ENCODE measurements at regions not wholly inside any gene's neighbourhood (a gene's known extent, or its start where the extent isn't known, plus 50 kb on each side); places are given as distances from the start of the nearest gene placed in this dataset.

- no peak for DNase-seq
- Mint-ChIP-seq H3K27ac (no peak overlapping the region), H3K4me1 (ENCODE audit: low read depth) (no peaks in the 10 kb centered on the region), H3K4me3 (no peak overlapping the region), H3K36me3 (ENCODE audit: low read depth) (no peaks in the 10 kb centered on the region), H3K27me3 (ENCODE audit: low read depth) (no peaks in the 10 kb centered on the region), H3K9me3 (no peaks in the 10 kb centered on the region)
- CTCF ChIA-PET, result interaction anchor here (0.9 kb wide), 1 partner anchor 33 kb away, joined by 3 read pairs; no protein-coding TSS in a partner anchor
- intact Hi-C loops (cut with micrococcal nuclease), result no loop called here
These were observed 71.7 kb upstream of the ZNRF2 start for GRCh38 chr7:30212701-30213111.

GRCh38 chr7:30213637-30214036 is 70.8 kb upstream of the ZNRF2 start:
- no peaks in the 10 kb centered on the region for H3K36me3 Mint-ChIP-seq (ENCODE audit: low read depth)
- no peak overlapping the region for H3K27ac Mint-ChIP-seq
- CTCF ChIA-PET, result interaction anchor here (0.7 kb wide), 1 partner anchor 51 kb away, joined by 3 read pairs; no protein-coding TSS in a partner anchor
- no peak overlapping the region for H3K4me3 Mint-ChIP-seq
- H3K27me3 Mint-ChIP-seq (ENCODE audit: low read depth), result no peaks in the 10 kb centered on the region
- no peaks in the 10 kb centered on the region for H3K4me1 Mint-ChIP-seq (ENCODE audit: low read depth)
- intact Hi-C loops (cut with micrococcal nuclease), result no loop called here
- no peak for DNase-seq
- H3K9me3 Mint-ChIP-seq, result no peaks in the 10 kb centered on the region

GRCh38 chr7:30214651-30215137 is 69.7 kb upstream of the ZNRF2 start:
- intact Hi-C loops (cut with micrococcal nuclease), result no loop called here
- CTCF ChIA-PET, result no interaction called here
- no peak for DNase-seq

GRCh38 chr7:30221764-30222163 is 62.6 kb upstream of the ZNRF2 start:
- intact Hi-C loops (cut with micrococcal nuclease), result no loop called here
- no peak for DNase-seq
- peaks cover 8% of the 10 kb centered on the region for H3K9me3 Mint-ChIP-seq
- no peaks in the 10 kb centered on the region for H3K27me3 Mint-ChIP-seq (ENCODE audit: low read depth)
- H3K36me3 Mint-ChIP-seq (ENCODE audit: low read depth), result no peaks in the 10 kb centered on the region
- H3K4me3 Mint-ChIP-seq, result no peak overlapping the region
- CTCF ChIA-PET, result no interaction called here
- no peak overlapping the region for H3K27ac Mint-ChIP-seq
- peaks cover 4% of the 10 kb centered on the region for H3K4me1 Mint-ChIP-seq (ENCODE audit: low read depth)

More at GRCh38 chr7:30214651-30215137, 69.7 kb upstream of the ZNRF2 start:
- Mint-ChIP-seq H3K4me1 (ENCODE audit: low read depth) (no peaks in the 10 kb centered on the region), H3K27ac (no peak overlapping the region), H3K27me3 (ENCODE audit: low read depth) (no peaks in the 10 kb centered on the region), H3K36me3 (ENCODE audit: low read depth) (no peaks in the 10 kb centered on the region), H3K9me3 (peaks cover 5% of the 10 kb centered on the region), H3K4me3 (no peak overlapping the region)

GRCh38 chr7:30222515-30223215 is 61.7 kb upstream of the ZNRF2 start:
- no peak overlapping the region for H3K27ac Mint-ChIP-seq

GRCh38 chr7:30223896-30224295 is 60.5 kb upstream of the ZNRF2 start:
- Mint-ChIP-seq H3K36me3 (ENCODE audit: low read depth) (no peaks in the 10 kb centered on the region), H3K27me3 (ENCODE audit: low read depth) (no peaks in the 10 kb centered on the region)
- intact Hi-C loops (cut with micrococcal nuclease), result no loop called here

More at GRCh38 chr7:30222515-30223215, 61.7 kb upstream of the ZNRF2 start:
- Mint-ChIP-seq H3K27me3 (ENCODE audit: low read depth) (no peaks in the 10 kb centered on the region), H3K4me3 (no peak overlapping the region), H3K9me3 (peaks cover 8% of the 10 kb centered on the region), H3K36me3 (ENCODE audit: low read depth) (no peaks in the 10 kb centered on the region), H3K4me1 (ENCODE audit: low read depth) (peaks cover 4% of the 10 kb centered on the region)
- DNase-seq, result no peak
- intact Hi-C loops (cut with micrococcal nuclease), result no loop called here
- CTCF ChIA-PET, result no interaction called here

GRCh38 chr7:30224511-30225062 is 59.8 kb upstream of the ZNRF2 start:
- H3K27ac Mint-ChIP-seq, result no peak overlapping the region
- H3K36me3 Mint-ChIP-seq (ENCODE audit: low read depth), result no peaks in the 10 kb centered on the region
- DNase-seq, result no peak
- CTCF ChIA-PET, result interaction anchor here (1.1 kb wide), 1 partner anchor 37 kb away, joined by 3 read pairs; no protein-coding TSS in a partner anchor
- no peak overlapping the region for H3K4me3 Mint-ChIP-seq
- peaks cover 4% of the 10 kb centered on the region for H3K4me1 Mint-ChIP-seq (ENCODE audit: low read depth)
- H3K27me3 Mint-ChIP-seq (ENCODE audit: low read depth), result no peaks in the 10 kb centered on the region
- H3K9me3 Mint-ChIP-seq, result peaks cover 5% of the 10 kb centered on the region
- intact Hi-C loops (cut with micrococcal nuclease), result no loop called here

More at GRCh38 chr7:30223896-30224295, 60.5 kb upstream of the ZNRF2 start:
- H3K4me1 Mint-ChIP-seq (ENCODE audit: low read depth), result peaks cover 4% of the 10 kb centered on the region
- H3K9me3 Mint-ChIP-seq, result peaks cover 8% of the 10 kb centered on the region
- no peak for DNase-seq
- H3K27ac Mint-ChIP-seq, result no peak overlapping the region
- H3K4me3 Mint-ChIP-seq, result no peak overlapping the region
- CTCF ChIA-PET, result interaction anchor here (1.1 kb wide), 1 partner anchor 38 kb away, joined by 3 read pairs; no protein-coding TSS in a partner anchor

GRCh38 chr7:30225863-30226613 is 58.4 kb upstream of the ZNRF2 start:
- H3K9me3 Mint-ChIP-seq, result no peaks in the 10 kb centered on the region
- intact Hi-C loops (cut with micrococcal nuclease), result no loop called here
- H3K36me3 Mint-ChIP-seq (ENCODE audit: low read depth), result no peaks in the 10 kb centered on the region
- no peak overlapping the region for H3K4me3 Mint-ChIP-seq
- H3K4me1 Mint-ChIP-seq (ENCODE audit: low read depth), result peaks cover 4% of the 10 kb centered on the region
- CTCF ChIA-PET, result interaction anchor here (0.6 kb wide), 1 partner anchor 72 kb away, joined by 3 read pairs; no protein-coding TSS in a partner anchor
- peak; percentile 7 for DNase-seq
- no peaks in the 10 kb centered on the region for H3K27me3 Mint-ChIP-seq (ENCODE audit: low read depth)
- H3K27ac Mint-ChIP-seq, result no peak overlapping the region

- CTCF ChIA-PET, result interaction anchor here (0.6 kb wide), 1 partner anchor 73 kb away, joined by 3 read pairs; no protein-coding TSS in a partner anchor
- Mint-ChIP-seq H3K9me3 (no peaks in the 10 kb centered on the region), H3K4me3 (no peak overlapping the region), H3K4me1 (ENCODE audit: low read depth) (peaks cover 4% of the 10 kb centered on the region), H3K27me3 (ENCODE audit: low read depth) (no peaks in the 10 kb centered on the region), H3K36me3 (ENCODE audit: low read depth) (no peaks in the 10 kb centered on the region), H3K27ac (no peak overlapping the region)
- intact Hi-C loops (cut with micrococcal nuclease), result no loop called here
- DNase-seq, result no peak
These were observed 57.7 kb upstream of the ZNRF2 start for GRCh38 chr7:30226614-30227268.

- Mint-ChIP-seq H3K4me1 (ENCODE audit: low read depth) (no peaks in the 10 kb centered on the region), H3K4me3 (no peak overlapping the region), H3K27ac (no peak overlapping the region), H3K9me3 (no peaks in the 10 kb centered on the region), H3K27me3 (ENCODE audit: low read depth) (no peaks in the 10 kb centered on the region), H3K36me3 (ENCODE audit: low read depth) (no peaks in the 10 kb centered on the region)
- CTCF ChIA-PET, result no interaction called here
- no peak for DNase-seq
- intact Hi-C loops (cut with micrococcal nuclease), result no loop called here
These were observed 53.1 kb upstream of the ZNRF2 start for GRCh38 chr7:30231271-30231670.

- no peaks in the 10 kb centered on the region for H3K9me3 Mint-ChIP-seq
- no peak overlapping the region for H3K4me3 Mint-ChIP-seq
- no peak overlapping the region for H3K27ac Mint-ChIP-seq
- no peaks in the 10 kb centered on the region for H3K4me1 Mint-ChIP-seq (ENCODE audit: low read depth)
- no peak for DNase-seq
- intact Hi-C loops (cut with micrococcal nuclease), result no loop called here
- CTCF ChIA-PET, result interaction anchor here (0.6 kb wide), 1 partner anchor 353 kb away, joined by 4 read pairs; no protein-coding TSS in a partner anchor
- no peaks in the 10 kb centered on the region for H3K27me3 Mint-ChIP-seq (ENCODE audit: low read depth)
- no peaks in the 10 kb centered on the region for H3K36me3 Mint-ChIP-seq (ENCODE audit: low read depth)
These were observed 52.0 kb upstream of the ZNRF2 start for GRCh38 chr7:30232391-30232790.

Data from activated naive CD4-positive, alpha-beta T cell treated with anti-CD3 and anti-CD28 coated beads for 36 hours (primary cell).